BLaER1 (cell line): ENCODE measurements at regions not wholly inside any gene's neighbourhood (a gene's known extent, or its start where the extent isn't known, plus 50 kb on each side); places are given as distances from the start of the nearest gene placed in this dataset.

Source experiments
- H3K27ac ChIP-seq: shearing (Covaris generic); formaldehyde crosslinking; 2 replicates; pipeline ENCODE4 v1.8.1; 2022
- H3K27me3 ChIP-seq: shearing (Covaris generic); formaldehyde crosslinking; 2 replicates; pipeline ENCODE4 v1.8.1; 2022
- H3K36me3 ChIP-seq: shearing (Covaris generic); formaldehyde crosslinking; 2 replicates; pipeline ENCODE4 v1.8.1; 2022
- H3K4me1 ChIP-seq: shearing (Covaris generic); formaldehyde crosslinking; 2 replicates; pipeline ENCODE4 v1.8.1; 2022
- H3K4me2 ChIP-seq: shearing (Covaris generic); formaldehyde crosslinking; 2 replicates; pipeline ENCODE4 v1.8.1; 2022
- H3K4me3 ChIP-seq: shearing (Covaris generic); formaldehyde crosslinking; 2 replicates; pipeline ENCODE4 v1.8.1; 2022
- H3K9ac ChIP-seq: shearing (Covaris generic); formaldehyde crosslinking; 2 replicates; pipeline ENCODE4 v1.8.1; 2022
- H3K9me3 ChIP-seq: shearing (Covaris generic); formaldehyde crosslinking; 2 replicates; pipeline ENCODE4 v1.8.1; 2022
- H4K20me1 ChIP-seq: shearing (Covaris generic); formaldehyde crosslinking; 2 replicates; pipeline ENCODE4 v1.8.1; 2022
- Cebpa-rat ChIP-seq: shearing (Covaris generic); IDR thresholded peaks from 2 replicates; pipeline ENCODE4 v1.8.1; 2022

- Histone ChIP-seq H3K36me3 (no peaks in the 10 kb centered on the region), H3K4me2 (no peak overlapping the region), H3K9me3 (no peaks in the 10 kb centered on the region), H3K4me3 (no peak overlapping the region), H3K27me3 (no peaks in the 10 kb centered on the region), H3K27ac (no peak overlapping the region), H3K4me1 (peaks cover 8% of the 10 kb centered on the region; the same call in 1 of the 2 replicates), H3K9ac (no peak overlapping the region), H4K20me1 (no peaks in the 10 kb centered on the region)
- TF ChIP-seq Cebpa-rat, result no peak
Observed at GRCh38 chr16:65783709-65784474, 582.6 kb upstream of the CDH5 start.

- TF ChIP-seq Cebpa-rat, result no peak
- H3K9me3 ChIP-seq, result no peaks in the 10 kb centered on the region
- no peaks in the 10 kb centered on the region for H3K27me3 ChIP-seq
- H3K4me2 ChIP-seq, result no peak overlapping the region
- H3K27ac ChIP-seq, result no peak overlapping the region
- peaks cover 2% of the 10 kb centered on the region; the same call in 1 of the 2 replicates for H3K4me1 ChIP-seq
- no peak overlapping the region for H3K9ac ChIP-seq
- no peaks in the 10 kb centered on the region for H4K20me1 ChIP-seq
- H3K4me3 ChIP-seq, result no peak overlapping the region
- H3K36me3 ChIP-seq, result no peaks in the 10 kb centered on the region
Observed at GRCh38 chr16:65782611-65783600, 583.6 kb upstream of the CDH5 start.

DNA sequence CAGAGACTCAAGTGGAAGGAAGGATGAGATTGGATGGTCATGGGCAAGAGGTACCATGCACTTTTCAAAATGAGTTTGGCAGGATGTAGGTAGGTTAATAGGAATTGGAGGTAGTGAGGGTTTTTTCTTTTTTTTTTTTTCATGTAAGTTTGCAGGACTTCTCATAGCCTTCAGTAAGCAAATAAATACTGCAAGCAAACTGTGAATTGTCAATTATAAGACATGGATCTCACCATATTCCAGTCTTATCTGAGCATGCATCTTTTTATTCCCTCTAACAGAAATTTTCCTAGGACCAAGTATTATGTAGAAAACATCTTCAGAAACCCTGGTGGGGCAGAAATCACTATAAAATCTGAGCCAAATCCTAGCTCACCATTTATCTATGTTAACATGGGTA lies 584.6 kb upstream of the CDH5 start:
- Histone ChIP-seq H3K9ac (no peak overlapping the region), H3K4me2 (no peak overlapping the region), H3K27ac (no peak overlapping the region), H3K27me3 (no peaks in the 10 kb centered on the region), H3K9me3 (peaks cover 7% of the 10 kb centered on the region), H3K36me3 (no peaks in the 10 kb centered on the region), H3K4me1 (no peaks in the 10 kb centered on the region), H3K4me3 (no peak overlapping the region), H4K20me1 (no peaks in the 10 kb centered on the region)
- no peak for TF ChIP-seq Cebpa-rat

- no peaks in the 10 kb centered on the region for H3K36me3 ChIP-seq
Observed at GRCh38 chr16:65781363-65781762, 585.1 kb upstream of the CDH5 start.

GRCh38 chr16:65779201-65779600 lies 587.3 kb upstream of the CDH5 start:
- Histone ChIP-seq H3K4me3 (no peak overlapping the region), H3K9me3 (peaks cover 14% of the 10 kb centered on the region), H3K4me2 (no peak overlapping the region), H3K27ac (0 out of 2 replicates have a peak overlapping the region, but pooled peaks have one; percentile 13), H3K36me3 (no peaks in the 10 kb centered on the region), H4K20me1 (no peaks in the 10 kb centered on the region), H3K9ac (no peak overlapping the region), H3K4me1 (no peaks in the 10 kb centered on the region), H3K27me3 (no peaks in the 10 kb centered on the region)
- TF ChIP-seq Cebpa-rat, result no peak

More at GRCh38 chr16:65781363-65781762, 585.1 kb upstream of the CDH5 start:
- Histone ChIP-seq H3K27me3 (no peaks in the 10 kb centered on the region), H3K9me3 (peaks cover 12% of the 10 kb centered on the region), H4K20me1 (no peaks in the 10 kb centered on the region), H3K27ac (no peak overlapping the region), H3K4me1 (no peaks in the 10 kb centered on the region), H3K4me2 (no peak overlapping the region), H3K4me3 (no peak overlapping the region), H3K9ac (no peak overlapping the region)
- TF ChIP-seq Cebpa-rat, result no peak

DNA sequence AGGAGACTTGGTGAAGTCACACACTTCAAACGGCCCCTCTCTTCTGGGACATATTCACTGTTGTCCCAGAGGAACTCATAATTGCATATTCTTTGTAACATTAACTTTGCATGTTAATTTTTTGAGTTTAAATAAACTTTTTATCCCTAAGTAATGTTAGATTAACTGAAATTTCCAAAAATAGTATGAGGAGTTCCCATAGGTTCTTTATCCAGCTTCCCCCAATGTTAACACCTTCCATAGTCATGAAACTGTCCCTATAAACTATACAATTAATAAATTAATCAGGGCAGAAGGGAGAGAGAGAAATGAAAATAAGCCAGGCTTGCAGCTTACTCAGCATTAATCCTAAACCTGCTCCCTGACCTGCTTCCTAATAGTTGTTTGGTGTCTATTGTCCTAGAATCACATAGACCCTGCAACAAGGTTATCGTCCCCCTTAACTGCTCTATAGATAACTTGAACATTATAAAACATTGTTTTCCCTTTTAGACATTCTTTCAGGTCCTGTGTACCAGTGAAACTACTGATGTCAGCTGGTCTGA lies 589.8 kb upstream of the CDH5 start:
- Histone ChIP-seq H3K4me3 (no peak overlapping the region), H3K36me3 (no peaks in the 10 kb centered on the region), H3K9ac (no peak overlapping the region), H3K9me3 (peaks cover 20% of the 10 kb centered on the region), H4K20me1 (no peaks in the 10 kb centered on the region), H3K4me2 (no peak overlapping the region), H3K27me3 (no peaks in the 10 kb centered on the region), H3K4me1 (peaks cover 17% of the 10 kb centered on the region), H3K27ac (no peak overlapping the region)
- no peak for TF ChIP-seq Cebpa-rat

GRCh38 chr16:65775829-65776228 lies 590.7 kb upstream of the CDH5 start:
- H3K27ac ChIP-seq, result no peak overlapping the region
- H3K9me3 ChIP-seq, result peaks cover 29% of the 10 kb centered on the region
- H3K4me2 ChIP-seq, result no peak overlapping the region
- H3K27me3 ChIP-seq, result no peaks in the 10 kb centered on the region
- H3K36me3 ChIP-seq, result peaks cover 3% of the 10 kb centered on the region; the same call in 1 of the 2 replicates
- no peaks in the 10 kb centered on the region for H4K20me1 ChIP-seq
- H3K4me3 ChIP-seq, result no peak overlapping the region
- peaks cover 17% of the 10 kb centered on the region for H3K4me1 ChIP-seq
- TF ChIP-seq Cebpa-rat, result no peak
- no peak overlapping the region for H3K9ac ChIP-seq

DNA sequence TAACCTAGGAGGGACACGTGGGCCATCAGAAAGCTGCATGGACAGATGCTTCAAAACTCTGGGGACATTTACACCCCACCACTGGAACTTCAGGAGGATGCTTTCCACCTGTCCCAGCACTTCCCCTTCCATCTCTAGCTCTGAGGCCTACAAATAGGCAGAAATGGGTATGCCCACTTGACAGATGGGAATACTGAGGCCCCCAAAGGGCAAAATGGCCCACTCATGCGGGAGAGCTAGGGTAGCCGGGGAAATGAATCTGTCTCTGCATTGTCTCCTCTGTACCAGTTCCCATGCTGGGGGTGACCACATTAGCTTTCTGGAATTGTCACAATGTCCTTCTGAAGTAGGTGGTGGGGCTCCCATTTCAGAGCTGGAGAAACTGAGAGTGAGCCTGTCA lies 592.1 kb upstream of the CDH5 start:
- H3K9ac ChIP-seq, result no peak overlapping the region
- H3K4me2 ChIP-seq, result no peak overlapping the region

GRCh38 chr16:65773301-65773874 lies 593.1 kb upstream of the CDH5 start:
- Histone ChIP-seq H3K4me3 (no peak overlapping the region), H4K20me1 (no peaks in the 10 kb centered on the region), H3K27ac (peak overlapping the region; percentile 28; the same call in 1 of the 2 replicates), H3K9me3 (peaks cover 48% of the 10 kb centered on the region), H3K4me1 (peaks cover 37% of the 10 kb centered on the region), H3K36me3 (peaks cover 7% of the 10 kb centered on the region; the same call in 1 of the 2 replicates), H3K9ac (no peak overlapping the region), H3K4me2 (peak overlapping the region; percentile 43), H3K27me3 (no peaks in the 10 kb centered on the region)
- no peak for TF ChIP-seq Cebpa-rat

More for the DNA sequence above, 592.1 kb upstream of the CDH5 start:
- H3K9me3 ChIP-seq, result peaks cover 43% of the 10 kb centered on the region
- no peaks in the 10 kb centered on the region for H3K27me3 ChIP-seq
- peaks cover 7% of the 10 kb centered on the region; the same call in 1 of the 2 replicates for H3K36me3 ChIP-seq
- H3K27ac ChIP-seq, result no peak overlapping the region
- peaks cover 28% of the 10 kb centered on the region for H3K4me1 ChIP-seq
- no peak for TF ChIP-seq Cebpa-rat
- no peak overlapping the region for H3K4me3 ChIP-seq
- H4K20me1 ChIP-seq, result no peaks in the 10 kb centered on the region
